Epithelial cell of prostate (primary cell): ENCODE measurements at regions not wholly inside any gene's neighbourhood (a gene's known extent, or its start where the extent isn't known, plus 50 kb on each side); places are given as distances from the start of the nearest gene placed in this dataset.

Source experiments
- DNase-seq: peaks from one replicate; pipeline ENCODE4 v3.0.0-alpha.2; 2011; ENCODE audit warnings: low read depth, low spot score
- H3K27ac ChIP-seq: fragments of 450-650 bp; 2 replicates; pipeline ENCODE4 v1.5.1; 2017; ENCODE audit warnings: mild to moderate bottlenecking

DNA sequence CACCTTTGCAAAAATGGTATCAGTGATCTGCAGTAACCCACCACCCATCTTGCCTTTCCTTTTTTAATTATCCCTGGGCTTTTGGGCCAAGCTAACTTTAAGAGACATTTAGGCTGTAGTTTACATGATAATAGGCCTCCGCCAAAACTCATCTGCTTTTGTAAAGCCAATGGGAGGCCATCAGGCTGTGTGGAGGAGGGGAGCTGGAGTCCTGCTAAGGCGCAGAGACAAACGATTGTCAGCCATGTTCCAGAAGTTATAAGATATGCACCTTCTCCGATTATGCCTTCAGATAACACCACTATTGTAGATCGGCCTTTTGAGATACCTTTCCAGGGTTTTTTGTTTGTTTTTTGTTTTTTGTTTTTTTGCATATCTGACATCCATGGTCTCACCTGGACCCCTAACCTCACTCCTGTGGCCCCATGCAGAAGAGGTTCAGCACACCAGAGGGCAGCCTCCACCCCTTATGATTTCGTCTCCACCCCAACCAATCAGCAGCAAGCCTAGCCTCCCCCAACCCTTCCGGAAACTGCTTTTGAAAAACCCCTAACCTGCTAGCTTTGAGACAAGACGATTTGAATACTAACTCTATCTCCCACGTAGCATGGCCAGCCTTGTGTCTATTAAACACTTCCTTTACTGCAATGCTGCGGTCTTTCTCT is 113.9 kb upstream of the UBL3 start:
- DNase-seq, result no peak
- H3K27ac ChIP-seq, result no peak overlapping the region

DNA sequence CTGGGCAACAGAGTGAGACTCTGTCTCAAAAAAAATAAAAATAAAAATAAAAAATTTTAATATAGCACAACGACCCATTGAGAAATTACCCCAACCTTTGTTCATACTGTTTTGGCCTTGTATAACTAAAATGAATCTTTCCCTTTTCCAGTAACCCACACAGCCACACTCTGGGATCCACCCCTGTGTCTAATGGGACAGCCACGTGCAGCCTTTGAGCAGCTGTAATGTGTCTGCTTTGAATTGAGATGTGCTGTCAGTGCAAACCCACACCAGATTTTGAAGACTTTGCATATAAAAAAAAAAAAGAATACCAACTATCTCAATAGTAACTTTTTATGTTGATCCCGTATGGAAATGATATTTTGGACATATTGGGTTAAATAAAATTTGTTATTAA is 112.7 kb upstream of the UBL3 start:
- no peak for DNase-seq
- H3K27ac ChIP-seq, result no peak overlapping the region

DNA sequence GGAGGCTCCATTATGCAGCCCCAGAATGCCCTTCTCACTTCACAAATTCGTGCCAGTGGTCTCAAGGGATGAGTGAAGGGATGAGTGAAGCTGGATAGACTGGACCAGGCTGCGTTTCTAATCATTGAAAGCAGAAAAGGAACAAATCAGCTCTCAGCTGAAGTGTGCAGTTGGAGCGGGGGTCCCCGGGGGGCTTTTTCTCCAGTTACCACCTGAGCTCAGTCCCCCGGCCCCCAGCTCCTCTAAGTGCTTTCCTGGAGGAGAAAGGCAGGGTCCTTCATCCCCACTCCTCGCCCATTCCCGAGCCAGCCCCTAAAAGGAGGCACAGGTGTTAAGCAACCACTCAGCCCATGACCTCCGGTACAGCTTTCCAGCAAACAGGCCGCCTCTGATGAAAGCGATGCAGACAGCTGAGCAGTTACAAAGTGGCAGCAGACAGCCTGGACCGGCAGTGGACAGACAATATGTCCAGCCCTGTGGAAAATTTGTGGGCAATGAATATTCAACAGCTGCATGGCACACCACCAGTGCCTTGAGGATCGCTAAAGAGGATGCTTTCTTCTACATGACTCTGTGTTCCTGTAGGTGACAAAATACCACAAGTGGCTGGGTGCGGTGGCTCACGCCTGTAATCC is 110.7 kb upstream of the UBL3 start:
- DNase-seq, result no peak
- H3K27ac ChIP-seq, result no peak overlapping the region

GRCh38 chr13:29959603-29960002 is 109.2 kb upstream of the UBL3 start:
- no peak overlapping the region for H3K27ac ChIP-seq
- no peak for DNase-seq

DNA sequence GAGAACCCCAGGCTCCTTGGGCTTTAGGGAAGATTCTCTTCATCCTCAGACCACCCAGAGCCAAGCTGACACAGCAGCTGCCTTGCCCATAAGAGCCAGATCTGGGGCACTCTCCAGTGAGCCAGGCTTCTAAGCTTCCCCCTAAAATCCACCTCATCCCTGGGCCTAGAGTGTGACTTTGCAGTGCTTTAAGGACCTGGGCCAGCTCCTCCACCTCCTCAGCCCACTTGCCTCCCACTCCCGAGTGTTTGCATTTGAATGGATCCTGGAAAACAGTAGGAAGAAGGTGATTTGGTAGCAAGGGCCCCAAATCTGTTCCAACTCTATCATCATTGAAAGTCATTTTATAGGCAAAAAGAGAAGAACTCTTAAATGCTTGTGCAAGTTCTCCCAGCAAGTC is 108.7 kb upstream of the UBL3 start:
- no peak for DNase-seq
- H3K27ac ChIP-seq, result no peak overlapping the region

DNA sequence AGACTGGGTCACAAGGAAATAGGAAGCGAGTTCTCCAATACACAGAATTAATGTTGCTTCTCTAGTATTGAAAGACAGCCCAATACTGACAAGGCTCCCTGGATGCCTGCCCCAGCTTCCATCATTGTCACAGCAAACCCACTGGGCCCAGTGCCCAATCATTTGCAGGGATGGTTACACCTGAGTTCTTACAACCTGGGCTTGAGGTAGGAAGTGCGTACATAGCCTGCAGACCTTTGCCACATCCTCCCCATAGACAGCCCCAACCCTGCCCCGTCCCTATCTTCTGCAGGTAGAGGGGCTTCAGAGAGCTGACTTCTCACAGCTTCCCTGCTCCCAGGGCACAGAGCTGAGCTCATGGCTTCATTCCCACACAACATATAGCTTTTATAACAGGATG is 108.1 kb upstream of the UBL3 start:
- no peak overlapping the region for H3K27ac ChIP-seq
- DNase-seq, result no peak

DNA sequence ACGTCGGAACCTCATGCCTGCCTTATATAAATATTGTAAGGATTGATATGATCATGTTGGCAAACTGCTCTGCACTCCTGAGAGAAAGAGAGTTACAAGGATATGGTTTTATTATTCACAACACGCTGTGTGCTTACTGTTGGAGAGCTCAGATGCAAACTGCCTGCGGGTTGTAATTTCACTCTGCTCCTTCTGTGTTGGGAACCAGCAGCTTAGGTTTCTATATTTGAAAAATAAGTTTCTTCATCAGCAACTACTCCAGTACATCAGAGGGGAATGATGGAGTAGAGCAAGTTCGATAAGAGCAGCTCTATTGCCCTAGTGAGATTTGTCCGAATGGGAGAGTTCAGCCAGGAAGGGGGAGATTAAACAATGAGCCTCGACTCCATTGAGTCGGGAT is 106.9 kb upstream of the UBL3 start:
- no peak overlapping the region for H3K27ac ChIP-seq
- no peak for DNase-seq

- DNase-seq, result no peak
- no peak overlapping the region for H3K27ac ChIP-seq
Measured at GRCh38 chr13:29956853-29957252, 106.4 kb upstream of the UBL3 start.

DNA sequence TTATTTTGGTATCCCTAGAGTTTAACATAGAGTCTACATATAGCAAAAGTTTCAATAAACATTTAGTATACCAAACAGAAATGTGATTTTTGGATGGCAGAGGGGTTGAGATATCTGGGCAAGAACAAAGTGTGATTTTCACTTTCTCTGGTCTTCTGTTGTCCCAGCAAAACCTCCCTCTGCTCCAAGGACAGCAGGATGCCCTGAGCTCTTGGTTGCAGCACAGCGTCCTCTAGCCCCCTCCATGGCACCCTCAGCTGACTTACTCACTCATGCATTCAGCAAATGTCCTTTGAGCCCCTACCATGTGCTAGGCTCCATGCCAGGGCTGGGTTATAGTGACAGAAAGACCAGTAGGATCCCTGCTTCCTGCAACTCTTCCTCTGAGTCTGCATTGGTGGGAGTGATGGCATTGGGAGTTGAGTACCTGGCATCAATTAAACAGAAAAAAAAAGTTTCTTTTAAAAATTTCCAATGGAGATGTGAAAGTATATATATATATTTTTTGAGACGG is 104.8 kb upstream of the UBL3 start:
- H3K27ac ChIP-seq, result no peak overlapping the region
- no peak for DNase-seq

- no peak overlapping the region for H3K27ac ChIP-seq
- DNase-seq, result no peak
Measured at GRCh38 chr13:29954082-29955028, 103.9 kb upstream of the UBL3 start.

DNA sequence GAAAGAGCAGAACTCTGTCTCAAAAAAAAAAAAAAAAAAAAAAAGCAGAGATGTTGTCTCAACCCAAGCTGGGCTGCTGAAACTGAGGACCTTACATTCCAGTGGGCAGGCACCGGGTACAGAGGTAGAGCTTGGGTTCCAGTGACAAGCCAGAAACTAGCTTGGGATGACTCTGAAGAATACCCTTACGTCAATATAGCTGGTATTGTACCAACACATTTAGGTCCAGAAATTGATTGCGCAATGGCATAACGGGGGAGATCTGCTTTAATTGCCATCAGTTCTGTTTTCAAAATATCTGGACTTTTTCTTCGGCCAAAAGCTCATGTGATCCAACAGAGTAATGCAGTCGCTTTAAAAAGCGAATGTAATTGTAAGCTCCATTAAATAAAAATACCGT is 103.1 kb upstream of the UBL3 start:
- no peak overlapping the region for H3K27ac ChIP-seq
- no peak for DNase-seq

DNA sequence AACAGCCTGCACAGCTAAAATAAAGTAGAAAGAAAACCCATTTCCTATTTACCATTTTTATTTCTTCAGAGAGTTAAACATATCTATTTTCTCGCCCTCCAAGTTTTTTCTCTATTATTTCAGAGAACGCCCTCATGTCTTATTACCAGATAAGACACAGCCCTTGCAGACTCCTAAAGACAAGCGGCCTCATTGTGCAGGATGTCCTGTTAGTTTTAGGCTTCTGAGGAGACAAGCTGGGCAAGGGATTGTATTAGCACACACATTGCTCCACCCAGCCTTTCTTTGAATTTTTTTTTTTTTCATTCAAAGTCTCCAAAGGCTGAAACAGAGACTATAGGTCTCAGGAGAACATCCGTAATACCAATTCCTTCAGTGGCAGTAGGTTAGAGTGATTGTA is 101.8 kb upstream of the UBL3 start:
- no peak for DNase-seq

DNA sequence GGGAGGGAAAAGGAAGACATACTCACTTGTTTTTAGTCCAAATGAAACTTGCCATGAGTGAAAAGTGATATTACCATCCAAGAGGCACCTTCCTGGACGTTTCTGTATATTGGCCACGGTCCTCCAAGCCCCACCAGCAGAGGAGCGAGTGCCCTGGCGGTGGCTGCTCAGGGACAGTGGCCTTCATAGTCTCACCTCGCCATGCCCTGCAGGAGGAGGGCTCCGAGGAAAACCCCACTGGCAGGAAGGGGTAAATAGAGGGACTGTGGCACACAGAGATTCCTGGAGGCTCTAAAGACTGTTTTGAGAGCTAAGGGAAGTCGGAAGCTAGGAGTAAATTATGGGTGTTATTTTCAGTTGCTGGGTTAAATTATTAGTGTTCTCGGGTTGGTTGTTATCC is 98.4 kb upstream of the UBL3 start:
- DNase-seq, result no peak
- H3K27ac ChIP-seq, result no peak overlapping the region

More for the DNA sequence above, 101.8 kb upstream of the UBL3 start:
- H3K27ac ChIP-seq, result no peak overlapping the region

GRCh38 chr13:29948244-29948643 is 97.8 kb upstream of the UBL3 start:
- H3K27ac ChIP-seq, result no peak overlapping the region
- DNase-seq, result no peak

DNA sequence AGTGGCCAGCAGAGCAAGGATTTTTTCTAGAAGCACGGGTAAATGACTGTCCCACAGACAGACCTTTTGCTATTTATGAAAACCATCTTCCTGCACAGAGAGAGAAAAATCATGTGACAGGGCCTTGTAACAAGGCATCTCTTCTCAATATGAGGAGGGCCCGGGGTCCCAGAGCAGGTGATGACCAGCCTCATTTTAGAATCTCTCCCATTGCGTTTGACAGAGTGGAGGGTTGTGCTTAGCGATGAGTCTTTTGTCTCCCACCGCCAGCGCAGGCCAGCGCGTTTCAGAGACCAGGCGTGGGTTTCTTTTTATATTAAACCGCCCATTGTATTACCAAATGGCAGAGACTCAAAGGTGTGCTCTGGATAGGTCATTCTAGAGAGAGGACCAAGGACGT is 97.4 kb upstream of the UBL3 start:
- no peak for DNase-seq
- no peak overlapping the region for H3K27ac ChIP-seq

GRCh38 chr13:29946093-29946492 is 95.7 kb upstream of the UBL3 start:
- no peak for DNase-seq
- H3K27ac ChIP-seq, result no peak overlapping the region

GRCh38 chr13:29943686-29944085 is 93.3 kb upstream of the UBL3 start:
- DNase-seq, result no peak

DNA sequence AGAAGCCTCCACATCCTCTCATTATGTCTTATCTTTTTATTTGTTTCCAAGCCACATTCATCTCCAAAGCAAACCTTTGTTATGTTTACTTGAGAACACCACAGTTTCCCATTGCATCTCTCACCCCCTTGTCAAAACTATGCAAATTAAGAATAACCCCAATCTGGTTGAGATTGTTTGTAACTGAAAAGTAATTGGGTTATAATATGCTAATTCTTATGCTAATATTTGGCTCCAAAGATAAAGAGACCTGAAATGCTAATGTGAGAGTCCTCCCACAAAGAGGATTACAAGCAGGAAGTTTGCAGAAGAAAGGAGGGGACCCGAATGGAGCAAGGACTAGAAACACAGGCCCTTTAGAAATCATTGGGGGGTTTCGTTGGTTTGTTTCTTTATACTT is 92.9 kb upstream of the UBL3 start:
- no peak for DNase-seq
- no peak overlapping the region for H3K27ac ChIP-seq

More at GRCh38 chr13:29943686-29944085, 93.3 kb upstream of the UBL3 start:
- H3K27ac ChIP-seq, result no peak overlapping the region

DNA sequence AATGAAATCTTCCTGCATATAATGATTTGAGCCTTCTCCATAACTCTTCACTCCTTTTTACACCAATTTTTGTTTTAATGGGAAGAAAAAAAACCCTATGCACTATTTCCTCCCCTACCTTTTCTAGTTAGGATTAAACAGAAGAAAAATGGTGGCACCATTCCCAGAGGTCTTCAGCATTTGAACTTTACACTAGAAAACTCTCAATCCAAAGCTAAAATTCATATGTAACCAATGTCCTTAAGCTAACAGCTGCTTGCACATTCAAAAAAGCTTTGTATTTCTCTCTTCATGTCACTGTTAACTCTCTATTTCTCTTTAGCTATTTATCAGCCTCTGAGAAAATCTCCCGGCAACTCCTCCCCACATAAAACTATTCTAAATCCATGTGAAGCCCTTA is 90.3 kb upstream of the UBL3 start:
- H3K27ac ChIP-seq, result no peak overlapping the region
- no peak for DNase-seq

GRCh38 chr13:29939158-29939557 is 88.7 kb upstream of the UBL3 start:
- H3K27ac ChIP-seq, result no peak overlapping the region
- no peak for DNase-seq

GRCh38 chr13:29937841-29938240 is 87.4 kb upstream of the UBL3 start:
- H3K27ac ChIP-seq, result no peak overlapping the region
- no peak for DNase-seq
